ENCODE measurements at regions not wholly inside any gene's neighbourhood (a gene's known extent, or its start where the extent isn't known, plus 50 kb on each side); places are given as distances from the start of the nearest gene placed in this dataset.
"Not testable (repeated sequence)": the region's sequence is repeated elsewhere in the genome, so short reads cannot be mapped to it uniquely, and the experiment has no call there.

- DNase-seq (ENCODE audit: low read depth in 2 of 2), result no peak
These were observed 142.6 kb upstream of the SPRED2 start for GRCh38 chr2:65574993-65575392.

- not testable (repeated sequence) for DNase-seq (ENCODE audit: low read depth in 2 of 2)
These were observed 136.4 kb upstream of the SPRED2 start for GRCh38 chr2:65568656-65569440.

DNA sequence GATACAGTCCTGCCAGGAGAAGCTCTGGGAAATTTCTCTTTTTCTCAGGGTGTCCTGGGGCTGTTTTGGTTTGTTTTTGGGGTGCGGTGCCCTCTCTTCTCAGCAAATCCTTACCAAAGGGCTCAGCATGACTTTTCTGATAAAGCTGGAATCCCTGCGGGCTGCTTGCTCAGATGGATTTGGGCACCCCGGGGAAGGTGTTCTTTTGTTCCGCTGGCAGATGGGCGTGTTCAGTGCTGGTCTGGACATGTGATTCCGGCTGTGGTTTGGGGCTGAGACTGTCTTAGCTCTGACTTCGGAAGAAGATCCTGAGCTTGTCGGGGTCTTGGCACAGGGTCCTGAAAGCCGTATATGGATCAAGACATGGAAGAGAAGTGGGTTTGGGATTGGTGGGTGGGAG is 134.2 kb upstream of the SPRED2 start:
- no peak for DNase-seq (ENCODE audit: low read depth in 2 of 2)

GRCh38 chr2:65565681-65566080 is 133.3 kb upstream of the SPRED2 start:
- no peak for DNase-seq (ENCODE audit: low read depth in 2 of 2)

- DNase-seq (ENCODE audit: low read depth in 2 of 2), result no peak
These were observed 131.9 kb upstream of the SPRED2 start for GRCh38 chr2:65564299-65564698.

- no peak for DNase-seq (ENCODE audit: low read depth in 2 of 2)
These were observed 130.5 kb upstream of the SPRED2 start for GRCh38 chr2:65562890-65563289.

DNA sequence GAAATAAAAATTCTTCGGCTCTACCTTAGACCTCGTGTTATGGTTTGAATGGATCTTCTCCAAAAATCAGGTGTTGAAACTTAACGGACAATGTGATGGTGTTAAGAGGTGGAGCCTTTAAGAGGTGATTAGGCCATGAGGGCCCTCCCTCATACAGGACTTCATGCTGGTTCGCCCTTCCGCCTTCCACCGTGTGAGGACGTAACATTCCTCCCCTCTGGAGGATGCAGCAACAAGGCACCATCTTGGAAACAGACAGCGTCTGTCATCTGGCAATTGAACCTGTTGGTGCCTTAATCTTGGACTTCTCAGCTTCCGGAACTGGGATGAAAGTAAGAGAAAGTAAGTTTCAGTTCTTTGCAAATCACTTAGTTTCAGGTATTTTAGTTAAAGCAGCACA is 126.3 kb upstream of the SPRED2 start:
- DNase-seq (ENCODE audit: low read depth in 2 of 2), result no peak

- no peak for DNase-seq (ENCODE audit: low read depth in 2 of 2)
These were observed 125.5 kb upstream of the SPRED2 start for GRCh38 chr2:65557616-65558573.

DNA sequence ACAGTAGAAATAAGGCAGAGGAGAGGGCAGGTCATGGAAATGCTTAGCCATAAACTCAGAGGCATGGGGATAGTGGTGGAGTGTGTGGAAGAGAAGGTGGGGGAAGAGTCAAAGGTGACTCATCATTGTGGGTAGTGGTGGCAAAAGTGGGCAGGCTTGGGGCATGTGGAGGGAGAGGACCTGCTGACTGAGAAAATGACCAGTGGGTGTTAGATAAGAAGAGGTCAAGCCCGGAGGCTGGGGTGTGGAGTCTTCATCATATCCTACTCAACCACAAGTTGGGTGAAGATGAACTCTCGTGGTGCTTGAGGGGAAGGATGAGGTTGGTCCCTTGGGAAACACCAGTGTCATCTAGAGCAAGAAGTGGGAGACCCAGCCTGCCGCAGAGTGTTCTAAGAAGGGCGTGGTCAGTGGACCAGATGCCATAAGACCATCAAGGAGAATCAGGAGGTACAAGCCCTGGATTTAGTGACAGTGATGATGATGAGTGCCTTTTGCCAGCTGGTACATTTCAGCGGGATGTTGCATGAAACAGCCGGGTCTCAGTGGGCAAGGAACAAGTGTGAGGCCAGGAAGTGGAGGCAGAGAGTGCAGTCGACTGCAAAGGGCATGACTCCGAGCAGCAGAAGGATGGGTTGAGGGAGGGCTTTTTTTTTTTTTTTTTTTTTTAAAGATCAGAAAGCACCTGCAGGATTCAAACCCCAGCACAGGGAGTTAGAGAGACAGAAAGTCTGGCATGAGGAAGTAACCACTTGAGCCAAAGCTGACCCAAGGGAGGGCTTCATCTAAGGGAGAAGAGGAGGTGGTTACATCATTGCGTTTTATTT is 122.6 kb upstream of the SPRED2 start:
- DNase-seq (ENCODE audit: low read depth in 2 of 2), result no peak

DNA sequence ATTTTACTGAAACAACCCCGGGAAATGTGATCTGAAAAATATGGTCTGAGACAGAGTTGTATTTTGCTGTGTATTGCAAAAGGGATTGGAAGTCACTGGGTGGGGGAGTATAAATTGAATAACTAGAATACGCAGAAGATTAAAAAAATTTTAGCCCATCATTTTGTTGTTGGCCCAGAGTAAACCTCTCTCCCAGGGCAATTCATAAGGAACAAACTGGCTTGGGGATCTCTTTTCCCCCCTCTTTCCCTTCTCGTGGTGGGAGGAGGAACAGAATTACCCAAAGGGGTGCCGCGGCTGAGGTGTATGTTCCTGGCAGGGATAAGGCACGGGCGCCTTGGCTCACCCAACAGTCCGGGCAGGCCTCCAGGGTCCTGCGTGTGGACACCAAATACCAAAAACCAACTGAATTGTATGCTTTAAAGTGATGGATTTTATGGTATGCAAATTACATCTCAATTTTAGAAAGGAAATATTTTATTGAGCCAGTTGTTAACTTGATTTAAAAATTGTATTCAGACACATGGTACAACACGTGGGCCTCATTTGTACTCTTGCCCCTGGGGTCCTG is 121.2 kb upstream of the SPRED2 start:
- no peak for DNase-seq (ENCODE audit: low read depth in 2 of 2)

GRCh38 chr2:65551528-65551927 is 119.1 kb upstream of the SPRED2 start:
- DNase-seq (ENCODE audit: low read depth in 2 of 2), result no peak

GRCh38 chr2:65550246-65550645 is 117.8 kb upstream of the SPRED2 start:
- no peak for DNase-seq (ENCODE audit: low read depth in 2 of 2)

GRCh38 chr2:65549631-65550030 is 117.2 kb upstream of the SPRED2 start:
- no peak for DNase-seq (ENCODE audit: low read depth in 2 of 2)

GRCh38 chr2:65549257-65549627 is 116.8 kb upstream of the SPRED2 start:
- no peak for DNase-seq (ENCODE audit: low read depth in 2 of 2)

DNA sequence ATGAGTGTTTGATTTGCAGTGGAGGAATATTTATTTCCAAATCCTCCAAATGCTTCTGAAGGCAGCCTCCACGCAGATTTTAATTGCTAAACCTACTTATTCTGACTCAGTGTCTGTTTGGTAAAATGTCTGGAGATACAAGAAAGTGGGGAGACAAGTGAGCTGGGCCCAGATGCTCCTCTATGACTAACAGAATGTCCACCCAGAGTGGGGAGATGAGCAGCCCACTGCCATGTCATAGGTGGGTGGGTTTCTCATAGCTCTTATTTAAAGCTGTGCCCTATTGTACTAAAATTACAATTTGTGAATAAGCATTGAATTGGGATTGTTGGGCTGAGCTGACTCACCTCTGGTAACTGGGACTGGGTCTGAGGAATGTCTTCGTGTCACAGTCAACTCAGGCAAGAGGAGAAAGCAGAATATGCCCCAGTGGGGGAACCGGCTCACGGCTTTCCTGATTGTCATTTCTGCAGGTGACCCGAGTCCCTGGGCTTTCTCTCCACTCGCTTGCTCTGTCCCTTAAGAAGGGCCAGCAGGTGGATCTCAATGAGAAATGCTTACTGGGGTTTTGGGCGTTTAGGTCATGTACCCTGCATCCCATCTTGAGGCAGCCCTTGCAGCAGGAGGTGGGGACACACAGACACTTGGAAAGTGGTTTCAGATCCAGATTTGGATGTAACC is 116.3 kb upstream of the SPRED2 start:
- DNase-seq (ENCODE audit: low read depth in 2 of 2), result no peak

GRCh38 chr2:65548064-65548463 is 115.7 kb upstream of the SPRED2 start:
- DNase-seq (ENCODE audit: low read depth in 2 of 2), result no peak

DNA sequence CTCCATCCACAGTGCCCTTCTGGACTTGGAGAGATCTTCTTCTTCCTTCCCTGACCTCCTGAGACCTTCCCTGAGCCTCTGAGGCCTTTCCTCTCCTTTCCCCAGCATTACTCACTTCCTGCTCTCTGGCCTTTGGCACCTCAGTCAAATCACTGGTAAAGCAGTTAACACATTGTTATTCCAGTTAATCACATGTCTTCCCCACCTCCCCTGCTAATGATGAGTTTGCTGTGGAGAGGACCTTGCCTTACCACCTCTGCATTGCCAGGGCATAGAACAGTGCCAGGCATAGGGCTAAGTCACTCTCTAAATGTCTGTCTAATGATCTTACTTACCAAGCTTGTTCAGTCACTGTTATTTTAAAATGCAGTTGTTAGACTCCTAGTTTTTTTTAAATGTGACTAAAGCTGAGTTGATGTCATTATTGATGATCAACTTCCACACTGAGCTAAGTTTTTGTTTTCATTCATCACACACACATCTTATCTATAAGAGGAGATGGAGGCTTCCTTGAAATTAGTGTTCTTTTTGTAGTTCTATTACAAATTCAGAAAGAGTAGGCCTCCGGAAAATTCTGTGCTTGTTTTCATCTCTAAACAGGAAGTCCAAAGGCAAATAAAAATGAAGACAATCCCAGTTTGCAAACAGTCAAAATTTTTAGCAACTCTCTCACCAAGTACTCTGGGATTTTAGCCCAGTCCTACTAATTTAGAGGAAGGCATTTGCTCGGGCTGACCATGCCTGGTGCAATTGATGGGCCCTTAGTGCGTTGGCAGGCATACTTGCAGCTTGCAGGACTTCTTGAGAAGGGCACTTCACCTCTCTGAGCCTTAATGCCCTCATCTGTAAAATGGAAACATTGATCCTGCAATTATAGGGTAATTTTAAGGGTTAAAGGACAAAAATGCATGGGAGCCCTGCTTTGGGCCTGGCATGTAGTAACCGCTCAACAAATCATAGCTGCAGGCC is 113.7 kb upstream of the SPRED2 start:
- no peak for DNase-seq (ENCODE audit: low read depth in 2 of 2)

DNA sequence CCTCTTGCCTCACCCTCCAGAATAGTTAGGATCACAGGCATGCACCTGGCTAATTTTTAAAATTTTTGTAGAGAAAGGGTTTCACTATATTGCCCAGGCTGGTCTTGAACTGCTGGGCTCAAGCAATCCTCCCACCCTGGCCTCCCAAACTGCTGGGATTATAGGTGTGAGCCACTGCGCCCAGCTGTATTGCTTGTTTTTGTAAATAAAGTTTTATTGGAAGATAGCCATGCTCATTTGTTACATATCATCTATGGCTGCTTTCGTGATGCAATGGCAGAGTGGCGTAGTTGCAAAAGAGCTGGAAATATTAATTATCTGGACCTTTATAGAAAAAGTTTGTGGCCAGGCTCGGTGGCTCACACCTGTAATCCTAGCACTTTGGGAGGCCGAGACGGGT is 109.4 kb upstream of the SPRED2 start:
- DNase-seq (ENCODE audit: low read depth in 2 of 2), result no peak

GRCh38 chr2:65539633-65540032 is 107.2 kb upstream of the SPRED2 start:
- DNase-seq (ENCODE audit: low read depth in 2 of 2), result no peak
